WTC11 (cell line): ENCODE measurements at regions not wholly inside any gene's neighbourhood (a gene's known extent, or its start where the extent isn't known, plus 50 kb on each side); places are given as distances from the start of the nearest gene placed in this dataset.

Source experiments
- ATAC-seq: fragments of 200-7000 bp; cut with Tn5 transposase; 2 replicates; pipeline ENCODE4 v1.10.0; 2021; ENCODE audit warnings: mild to moderate bottlenecking, moderate library complexity
- CTCF ChIA-PET: fragments of 300-600 bp; sonication (Branson Sonifier 250); formaldehyde crosslinking; loops from one replicate; lab custom pipeline; 2021; ENCODE audit warnings: antibody characterized with exemption; lab: Charles Lee
- POLR2A ChIA-PET: fragments of 350-600 bp; sonication (Branson Sonifier 250); formaldehyde crosslinking; loops from one replicate; lab custom pipeline; 2021; ENCODE audit warnings: antibody characterized with exemption; lab: Charles Lee
- DNase-seq: peaks from one replicate; pipeline ENCODE4 v3.0.0; 2021; ENCODE audit warnings: low spot score
- H3K27ac Mint-ChIP-seq: 2 replicates; pipeline ENCODE4 v1.8.0; 2021; ENCODE audit warnings: mixed read lengths
- H3K27me3 Mint-ChIP-seq: 2 replicates; pipeline ENCODE4 v1.8.0; 2021; ENCODE audit warnings: low read depth, mild to moderate bottlenecking, moderate library complexity, mixed read lengths
- H3K36me3 Mint-ChIP-seq: 2 replicates; pipeline ENCODE4 v1.8.0; 2021; ENCODE audit warnings: mixed read lengths
- H3K4me1 Mint-ChIP-seq: 2 replicates; pipeline ENCODE4 v1.8.0; 2022; ENCODE audit warnings: mixed read lengths
- H3K4me3 Mint-ChIP-seq: 2 replicates; pipeline ENCODE4 v1.8.0; 2021; ENCODE audit warnings: mild to moderate bottlenecking, moderate library complexity, mixed read lengths
- H3K9me3 Mint-ChIP-seq: 2 replicates; pipeline ENCODE4 v1.8.0; 2021; ENCODE audit warnings: mixed read lengths
- AFF4 ChIP-seq: sonication (generic); formaldehyde crosslinking; IDR thresholded peaks from 2 replicates; pipeline ENCODE4 v1.8.1; 2023; ENCODE audit warnings: mild to moderate bottlenecking, missing genetic modification reagents, borderline replicate concordance
- ATF3 ChIP-seq: sonication (generic); formaldehyde crosslinking; conservative IDR thresholded peaks from 2 replicates; pipeline ENCODE4 v1.8.1; 2022; ENCODE audit warnings: mild to moderate bottlenecking, missing genetic modification reagents
- CBFB ChIP-seq: sonication (generic); formaldehyde crosslinking; IDR thresholded peaks from 2 replicates; pipeline ENCODE4 v1.8.1; 2022; ENCODE audit warnings: mild to moderate bottlenecking, low read depth, missing genetic modification reagents
- CTCF ChIP-seq: fragments of 200-600 bp; IDR thresholded peaks from 2 replicates; pipeline ENCODE4 v1.8.0; 2022; ENCODE audit warnings: antibody characterized with exemption
- E2F1 ChIP-seq: sonication (generic); formaldehyde crosslinking; IDR thresholded peaks from 2 replicates; pipeline ENCODE4 v1.8.0; 2022; ENCODE audit warnings: mild to moderate bottlenecking, missing genetic modification reagents
- ESRRA ChIP-seq: sonication (generic); formaldehyde crosslinking; IDR thresholded peaks from 2 replicates; pipeline ENCODE4 v1.8.1; 2022; ENCODE audit warnings: mild to moderate bottlenecking, missing genetic modification reagents, borderline replicate concordance
- ETV6 ChIP-seq: sonication (generic); formaldehyde crosslinking; IDR thresholded peaks from 2 replicates; pipeline ENCODE4 v1.8.1; 2022; ENCODE audit warnings: mild to moderate bottlenecking, missing genetic modification reagents
- GTF2I ChIP-seq: fragments of 250-450 bp; sonication (Bioruptor Pico); conservative IDR thresholded peaks from 2 replicates; pipeline ENCODE4 v1.4.0; 2021; ENCODE audit warnings: mild to moderate bottlenecking
- HMGA2 ChIP-seq: fragments of 250-450 bp; sonication (Bioruptor Pico); IDR thresholded peaks from 2 replicates; pipeline ENCODE4 v1.4.0; 2021; ENCODE audit warnings: mild to moderate bottlenecking, moderate library complexity
- HMGXB4 ChIP-seq: sonication (generic); formaldehyde crosslinking; IDR thresholded peaks from 2 replicates; pipeline ENCODE4 v1.8.1; 2023; ENCODE audit warnings: mild to moderate bottlenecking, moderate library complexity, missing genetic modification reagents
- IRF1 ChIP-seq: sonication (generic); formaldehyde crosslinking; IDR thresholded peaks from 2 replicates; pipeline ENCODE4 v1.8.0; 2023; ENCODE audit warnings: missing genetic modification reagents
- JAZF1 ChIP-seq: fragments of 250-450 bp; sonication (Bioruptor Pico); IDR thresholded peaks from 2 replicates; pipeline ENCODE4 v1.9.0; 2021; ENCODE audit warnings: moderate library complexity, mild to moderate bottlenecking, inconsistent platforms
- NR3C1 ChIP-seq: sonication (generic); formaldehyde crosslinking; conservative IDR thresholded peaks from 2 replicates; pipeline ENCODE4 v1.8.1; 2023; ENCODE audit warnings: low read depth, mild to moderate bottlenecking, missing genetic modification reagents
- TP53 ChIP-seq: sonication (generic); formaldehyde crosslinking; IDR thresholded peaks from 2 replicates; pipeline ENCODE4 v1.8.1; 2023; ENCODE audit warnings: mild to moderate bottlenecking, missing genetic modification reagents
- USF1 ChIP-seq: sonication (generic); formaldehyde crosslinking; IDR thresholded peaks from 2 replicates; pipeline ENCODE4 v1.8.0; 2022; ENCODE audit warnings: mild to moderate bottlenecking, missing genetic modification reagents
- USF2 ChIP-seq: sonication (generic); formaldehyde crosslinking; IDR thresholded peaks from 2 replicates; pipeline ENCODE4 v1.8.1; 2023; ENCODE audit warnings: mild to moderate bottlenecking, missing genetic modification reagents, moderate library complexity
- ZNF232 ChIP-seq: sonication (generic); formaldehyde crosslinking; IDR thresholded peaks from 2 replicates; pipeline ENCODE4 v1.8.0; 2022; ENCODE audit warnings: mild to moderate bottlenecking, missing genetic modification reagents
- ZNF281 ChIP-seq: sonication (generic); formaldehyde crosslinking; IDR thresholded peaks from 2 replicates; pipeline ENCODE4 v1.8.0; 2023; ENCODE audit warnings: mild to moderate bottlenecking, missing genetic modification reagents

- TF ChIP-seq IRF1 (CRISPR knock-in tag) (no peak), HMGA2 (no peak), HMGXB4 (CRISPR knock-in tag) (no peak), ATF3 (CRISPR knock-in tag) (no peak), USF2 (CRISPR knock-in tag) (no peak), USF1 (CRISPR knock-in tag) (no peak), ETV6 (CRISPR knock-in tag) (no peak), NR3C1 (no peak), ESRRA (CRISPR knock-in tag) (no peak), AFF4 (no peak), TP53 (CRISPR knock-in tag) (no peak), ZNF281 (CRISPR knock-in tag) (no peak), JAZF1 (CRISPR knock-in tag) (no peak), GTF2I (CRISPR knock-in tag) (no peak), ZNF232 (CRISPR knock-in tag) (no peak), CBFB (CRISPR knock-in tag) (no peak), CTCF (no peak), E2F1 (no peak)
- DNase-seq (no peak), ATAC-seq (no peak)
- no peak overlapping the region for H3K4me3 Mint-ChIP-seq
- peaks cover 14% of the 10 kb centered on the region for H3K4me1 Mint-ChIP-seq
- no peaks in the 10 kb centered on the region for H3K27me3 Mint-ChIP-seq
- H3K36me3 Mint-ChIP-seq, result no peaks in the 10 kb centered on the region
- POLR2A ChIA-PET, result interaction anchor here (0.6 kb wide), 1 partner anchor 139 kb away, joined by 3 read pairs; no protein-coding TSS in a partner anchor
- H3K9me3 Mint-ChIP-seq, result no peaks in the 10 kb centered on the region; the same call in 1 of the 2 replicates
- CTCF ChIA-PET, result no interaction called here
- no peak overlapping the region for H3K27ac Mint-ChIP-seq
Observed at GRCh38 chr17:65403626-65404025, 157.8 kb downstream of the AXIN2 start.
